IPS-18a (cell line): ENCODE measurements at regions not wholly inside any gene's neighbourhood (a gene's known extent, or its start where the extent isn't known, plus 50 kb on each side); places are given as distances from the start of the nearest gene placed in this dataset.

Experiments
- H3K27ac ChIP-seq: one replicate; pipeline ENCODE4 v1.5.1; 2013; ENCODE audit warnings: low read length
- H3K27me3 ChIP-seq: one replicate; pipeline ENCODE4 v1.6.1; 2013; ENCODE audit warnings: mild to moderate bottlenecking, low read length; ENCODE audit not compliant: control insufficient read depth, insufficient read depth
- H3K36me3 ChIP-seq: one replicate; pipeline ENCODE4 v1.6.1; 2013; ENCODE audit warnings: low read depth, low read length; ENCODE audit not compliant: control insufficient read depth
- H3K4me1 ChIP-seq: one replicate; pipeline ENCODE4 v1.6.1; 2013; ENCODE audit warnings: low read depth, low read length; ENCODE audit not compliant: control insufficient read depth
- H3K4me3 ChIP-seq: one replicate; pipeline ENCODE4 v1.5.1; 2013; ENCODE audit warnings: low read length
- H3K9ac ChIP-seq: one replicate; pipeline ENCODE4 v1.6.1; 2013; ENCODE audit warnings: mild to moderate bottlenecking, low read length, moderate library complexity
- H3K9me3 ChIP-seq: one replicate; pipeline ENCODE4 v1.6.1; 2013; ENCODE audit warnings: low read depth, low read length; ENCODE audit not compliant: control insufficient read depth

- Histone ChIP-seq H3K36me3 (no peaks in the 10 kb centered on the region), H3K27ac (no peak overlapping the region), H3K27me3 (no peaks in the 10 kb centered on the region), H3K4me3 (no peak overlapping the region), H3K4me1 (no peaks in the 10 kb centered on the region), H3K9ac (no peak overlapping the region), H3K9me3 (peaks cover 27% of the 10 kb centered on the region)
Measured at GRCh38 chr2:239455436-239456203, 54.8 kb upstream of the HDAC4 start.

- no peak overlapping the region for H3K9ac ChIP-seq
- H3K27ac ChIP-seq: no peak overlapping the region
- H3K4me3 ChIP-seq: no peak overlapping the region
- no peaks in the 10 kb centered on the region for H3K27me3 ChIP-seq
- H3K4me1 ChIP-seq: no peaks in the 10 kb centered on the region
- peaks cover 28% of the 10 kb centered on the region for H3K9me3 ChIP-seq
- no peaks in the 10 kb centered on the region for H3K36me3 ChIP-seq
Measured at GRCh38 chr2:239454507-239454906, 53.7 kb upstream of the HDAC4 start.
